GM12891 (cell line): ENCODE measurements at regions not wholly inside any gene's neighbourhood (a gene's known extent, or its start where the extent isn't known, plus 50 kb on each side); places are given as distances from the start of the nearest gene placed in this dataset.

Experiments
- POLR2A ChIP-seq: IDR thresholded peaks from 2 replicates; pipeline ENCODE4 v1.6.1; 2011; ENCODE audit warnings: low read depth, low read length, control low read depth
- POLR2AphosphoS5 ChIP-seq: IDR thresholded peaks from 2 replicates; pipeline ENCODE4 v1.6.1; 2011; ENCODE audit warnings: low read depth, low read length, control low read depth
- POU2F2 ChIP-seq: IDR thresholded peaks from 2 replicates; pipeline ENCODE4 v1.6.1; 2011; ENCODE audit warnings: low read depth, mild to moderate bottlenecking, control low read depth, low read length, moderate library complexity
- SPI1 ChIP-seq: IDR thresholded peaks from 2 replicates; pipeline ENCODE4 v1.6.1; 2011; ENCODE audit warnings: low read depth, low read length, control low read depth
- TAF1 ChIP-seq: IDR thresholded peaks from 2 replicates; pipeline ENCODE4 v1.6.1; 2011; ENCODE audit warnings: low read depth, low read length, control low read depth

- no peak for TF ChIP-seq POLR2A
- no peak for TF ChIP-seq TAF1
- no peak for TF ChIP-seq POLR2AphosphoS5
- TF ChIP-seq POU2F2: no peak
- no peak for TF ChIP-seq SPI1
Measured at GRCh38 chr3:107428051-107428858, 51.0 kb downstream of the CCDC54 start.
